Peyer's patch (tissue), 4 donors: ENCODE measurements at regions not wholly inside any gene's neighbourhood (a gene's known extent, or its start where the extent isn't known, plus 50 kb on each side); places are given as distances from the start of the nearest gene placed in this dataset.

Source experiments
- CTCF ChIP-seq, 6 experiments: fragments of 450-650 bp in 4 of 6; fragments of 200-600 bp in 2 of 6; sonication (generic) in 1 of 6; IDR thresholded peaks; one replicate each; pipeline ENCODE4 v1.5.1; 2017 to 2019; ENCODE audit warnings: antibody characterized with exemption in 6 of 6, mild to moderate bottlenecking in 3 of 6, moderate library complexity in 1 of 6
- POLR2A ChIP-seq, 2 donors: fragments of 450-650 bp; IDR thresholded peaks; one replicate each; pipeline ENCODE4 v1.5.1; 2017; ENCODE audit warnings: antibody characterized with exemption in 2 of 2, mild to moderate bottlenecking in 2 of 2, moderate library complexity in 2 of 2

GRCh38 chr1:219560856-219561255 is 52.0 kb downstream of the ZC3H11B start:
- TF ChIP-seq CTCF (IDR thresholded peaks at IDR 0.05) (no peak), POLR2A (IDR thresholded peaks at IDR 0.05) (no peak)
